BLaER1 (cell line): ENCODE measurements at regions not wholly inside any gene's neighbourhood (a gene's known extent, or its start where the extent isn't known, plus 50 kb on each side); places are given as distances from the start of the nearest gene placed in this dataset.

ENCODE experiments used
- H3K27ac ChIP-seq: shearing (Covaris generic); formaldehyde crosslinking; 2 replicates; pipeline ENCODE4 v1.8.1; 2022
- H3K27me3 ChIP-seq: shearing (Covaris generic); formaldehyde crosslinking; 2 replicates; pipeline ENCODE4 v1.8.1; 2022
- H3K36me3 ChIP-seq: shearing (Covaris generic); formaldehyde crosslinking; 2 replicates; pipeline ENCODE4 v1.8.1; 2022
- H3K4me1 ChIP-seq: shearing (Covaris generic); formaldehyde crosslinking; 2 replicates; pipeline ENCODE4 v1.8.1; 2022
- H3K4me2 ChIP-seq: shearing (Covaris generic); formaldehyde crosslinking; 2 replicates; pipeline ENCODE4 v1.8.1; 2022
- H3K4me3 ChIP-seq: shearing (Covaris generic); formaldehyde crosslinking; 2 replicates; pipeline ENCODE4 v1.8.1; 2022
- H3K9ac ChIP-seq: shearing (Covaris generic); formaldehyde crosslinking; 2 replicates; pipeline ENCODE4 v1.8.1; 2022
- H3K9me3 ChIP-seq: shearing (Covaris generic); formaldehyde crosslinking; 2 replicates; pipeline ENCODE4 v1.8.1; 2022
- H4K20me1 ChIP-seq: shearing (Covaris generic); formaldehyde crosslinking; 2 replicates; pipeline ENCODE4 v1.8.1; 2022
- Cebpa-rat ChIP-seq: shearing (Covaris generic); IDR thresholded peaks from 2 replicates; pipeline ENCODE4 v1.8.1; 2022

- Histone ChIP-seq H3K27me3 (peaks cover 63% of the 10 kb centered on the region), H3K9me3 (no peaks in the 10 kb centered on the region), H3K4me1 (no peaks in the 10 kb centered on the region), H3K4me3 (no peak overlapping the region), H3K4me2 (no peak overlapping the region), H3K9ac (no peak overlapping the region), H3K27ac (no peak overlapping the region), H4K20me1 (no peaks in the 10 kb centered on the region), H3K36me3 (no peaks in the 10 kb centered on the region)
- TF ChIP-seq Cebpa-rat: no peak
These were observed 49.9 kb upstream of the CASK start for GRCh38 chrX:41973208-41973607.
